Bronchial epithelial cell (primary cell): ENCODE measurements at regions not wholly inside any gene's neighbourhood (a gene's known extent, or its start where the extent isn't known, plus 50 kb on each side); places are given as distances from the start of the nearest gene placed in this dataset.

Source experiments
- DNase-seq: peaks from one replicate; pipeline ENCODE4 v3.0.0-alpha.2; 2010; ENCODE audit warnings: low read depth
- FAIRE-seq: peaks from 2 replicates; lab custom pipeline; 2011; peaks lifted over from hg19 to GRCh38; lab: Jason Lieb, UNC
- H3K27me3 ChIP-seq: 2 replicates; pipeline ENCODE4 v1.5.1; 2011; ENCODE audit warnings: low read length; ENCODE audit not compliant: control insufficient read depth, insufficient read depth
- H3K36me3 ChIP-seq: 2 replicates; pipeline ENCODE4 v1.5.1; 2011; ENCODE audit warnings: low read length; ENCODE audit not compliant: control insufficient read depth, insufficient read depth
- H3K4me3 ChIP-seq: 2 replicates; pipeline ENCODE4 v1.5.1; 2011; ENCODE audit warnings: mild to moderate bottlenecking, low read depth, low read length, control low read depth
- TF ChIP-seq, protein P1 (sequence below): IDR thresholded peaks from 2 replicates; pipeline ENCODE4 v1.5.1; 2011; ENCODE audit warnings: mild to moderate bottlenecking, moderate library complexity, low read length, control low read depth, inconsistent platforms; ENCODE audit not compliant: insufficient read depth, severe bottlenecking

DNA sequence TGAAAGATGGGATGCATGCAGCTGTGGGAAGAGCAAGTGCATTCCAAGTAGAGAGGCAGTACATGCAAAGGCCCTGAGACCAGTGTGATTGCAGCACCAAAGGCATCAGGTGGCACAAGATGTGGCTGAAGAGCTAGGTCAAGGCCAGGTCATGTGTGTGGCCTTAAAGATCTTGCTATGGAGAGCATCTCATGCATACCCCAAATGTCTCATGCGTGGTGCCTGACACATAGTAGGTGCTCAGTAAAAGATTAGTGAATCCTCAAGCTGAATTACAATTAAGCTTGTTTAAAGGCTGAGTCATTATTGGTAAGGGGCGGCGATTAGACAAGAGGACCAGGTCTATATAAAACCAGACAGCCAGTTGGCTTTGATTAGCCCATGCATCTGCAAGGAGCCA lies 336.6 kb downstream of the FGFR2 start:
- no peak for DNase-seq
- TF ChIP-seq, protein P1, sequence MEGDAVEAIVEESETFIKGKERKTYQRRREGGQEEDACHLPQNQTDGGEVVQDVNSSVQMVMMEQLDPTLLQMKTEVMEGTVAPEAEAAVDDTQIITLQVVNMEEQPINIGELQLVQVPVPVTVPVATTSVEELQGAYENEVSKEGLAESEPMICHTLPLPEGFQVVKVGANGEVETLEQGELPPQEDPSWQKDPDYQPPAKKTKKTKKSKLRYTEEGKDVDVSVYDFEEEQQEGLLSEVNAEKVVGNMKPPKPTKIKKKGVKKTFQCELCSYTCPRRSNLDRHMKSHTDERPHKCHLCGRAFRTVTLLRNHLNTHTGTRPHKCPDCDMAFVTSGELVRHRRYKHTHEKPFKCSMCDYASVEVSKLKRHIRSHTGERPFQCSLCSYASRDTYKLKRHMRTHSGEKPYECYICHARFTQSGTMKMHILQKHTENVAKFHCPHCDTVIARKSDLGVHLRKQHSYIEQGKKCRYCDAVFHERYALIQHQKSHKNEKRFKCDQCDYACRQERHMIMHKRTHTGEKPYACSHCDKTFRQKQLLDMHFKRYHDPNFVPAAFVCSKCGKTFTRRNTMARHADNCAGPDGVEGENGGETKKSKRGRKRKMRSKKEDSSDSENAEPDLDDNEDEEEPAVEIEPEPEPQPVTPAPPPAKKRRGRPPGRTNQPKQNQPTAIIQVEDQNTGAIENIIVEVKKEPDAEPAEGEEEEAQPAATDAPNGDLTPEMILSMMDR = no peak
- H3K27me3 ChIP-seq = no peaks in the 10 kb centered on the region
- no peak for FAIRE-seq
- H3K4me3 ChIP-seq = no peak overlapping the region
- H3K36me3 ChIP-seq = no peaks in the 10 kb centered on the region

DNA sequence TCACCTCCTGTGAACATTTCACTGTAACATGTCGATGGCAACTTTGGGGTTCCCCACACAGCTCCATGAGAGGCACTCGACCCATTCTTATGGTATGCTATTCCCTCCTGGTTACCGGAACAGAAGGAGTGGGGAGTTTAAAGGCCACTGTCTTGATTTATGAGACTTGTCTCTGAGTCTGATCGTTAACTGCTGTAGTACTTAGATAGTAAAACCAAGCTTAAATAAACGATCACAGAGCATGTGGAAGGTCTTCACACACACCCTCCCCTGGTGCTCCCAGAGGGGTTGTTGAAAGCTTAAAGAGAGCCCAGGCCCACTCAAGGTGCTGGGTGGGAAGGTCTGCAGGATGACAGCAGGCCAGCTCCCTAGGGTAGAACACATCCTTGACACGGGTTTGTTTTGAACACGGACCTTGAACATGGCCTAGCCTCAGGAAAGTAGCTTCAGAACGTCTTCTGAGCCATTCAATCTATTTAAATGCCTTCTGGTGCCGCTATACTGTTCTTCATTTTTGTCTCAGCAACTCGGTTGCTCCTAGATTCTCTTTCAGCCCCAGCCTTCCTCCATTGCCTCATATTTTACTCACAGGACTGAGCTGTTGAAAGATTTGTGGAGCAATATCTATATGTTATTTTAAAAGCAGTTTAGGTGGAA lies 335.3 kb downstream of the FGFR2 start:
- TF ChIP-seq, protein P1 = no peak
- FAIRE-seq (no peak), DNase-seq (peak; percentile 36)
- Histone ChIP-seq H3K36me3 (no peaks in the 10 kb centered on the region), H3K4me3 (no peak overlapping the region), H3K27me3 (no peaks in the 10 kb centered on the region)

DNA sequence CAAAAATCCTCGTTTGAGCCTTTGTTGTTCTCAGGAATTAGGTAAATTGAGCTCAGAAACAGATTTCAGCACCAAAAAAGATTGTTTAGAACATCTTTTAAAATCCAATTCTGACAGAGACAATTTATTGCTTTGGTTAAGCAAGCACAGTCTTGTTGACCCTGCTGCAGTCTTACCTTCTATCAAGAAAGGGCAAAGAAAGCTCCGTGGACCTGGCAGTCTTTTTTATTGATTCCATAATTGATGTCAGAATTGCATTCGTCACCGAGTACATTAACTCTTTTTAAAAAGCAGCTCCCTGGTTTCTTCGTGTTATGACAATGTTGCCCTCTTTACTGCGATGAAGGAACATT lies 334.8 kb downstream of the FGFR2 start:
- DNase-seq = no peak
- TF ChIP-seq, protein P1 = no peak
- Histone ChIP-seq H3K4me3 (no peak overlapping the region), H3K27me3 (no peaks in the 10 kb centered on the region), H3K36me3 (no peaks in the 10 kb centered on the region)
- no peak for FAIRE-seq

DNA sequence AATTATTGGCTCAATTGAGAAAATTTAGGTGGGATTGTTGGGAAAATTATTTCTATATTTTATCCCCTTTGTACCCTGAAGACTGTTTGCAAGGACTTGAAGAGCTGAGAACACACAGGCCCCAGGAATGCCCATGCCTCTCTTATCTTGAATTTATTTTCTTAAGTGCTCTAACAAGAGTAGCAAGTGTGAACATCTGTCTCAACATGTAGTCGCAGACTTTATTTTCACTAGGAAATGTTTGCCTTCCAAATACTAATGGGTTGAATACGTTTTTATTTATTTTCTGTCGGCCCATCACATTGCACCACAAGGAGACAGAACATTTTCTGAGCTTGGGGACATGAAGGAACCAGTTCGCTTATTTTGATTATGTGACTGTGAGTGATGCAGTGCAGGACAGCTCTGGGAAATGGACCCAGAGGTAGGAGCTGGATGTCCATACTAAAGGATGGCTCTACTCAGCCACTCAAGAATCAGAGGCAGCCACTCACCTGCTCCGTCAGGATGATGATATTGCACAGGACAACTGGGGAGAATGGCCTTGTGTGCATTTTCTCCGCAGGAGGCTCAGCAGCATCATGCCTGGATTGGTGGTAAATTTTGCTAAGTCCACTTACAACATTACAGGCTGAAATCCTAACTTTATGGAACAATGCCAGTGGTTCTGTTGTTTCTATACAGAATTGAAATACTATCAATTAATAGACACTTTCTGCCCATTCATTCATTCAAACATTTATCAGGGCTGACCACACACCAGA lies 332.7 kb downstream of the FGFR2 start:
- FAIRE-seq = no peak
- H3K4me3 ChIP-seq = no peak overlapping the region
- no peaks in the 10 kb centered on the region for H3K36me3 ChIP-seq
- DNase-seq = peak; percentile 56
- H3K27me3 ChIP-seq = no peaks in the 10 kb centered on the region
- TF ChIP-seq, protein P1 = no peak

DNA sequence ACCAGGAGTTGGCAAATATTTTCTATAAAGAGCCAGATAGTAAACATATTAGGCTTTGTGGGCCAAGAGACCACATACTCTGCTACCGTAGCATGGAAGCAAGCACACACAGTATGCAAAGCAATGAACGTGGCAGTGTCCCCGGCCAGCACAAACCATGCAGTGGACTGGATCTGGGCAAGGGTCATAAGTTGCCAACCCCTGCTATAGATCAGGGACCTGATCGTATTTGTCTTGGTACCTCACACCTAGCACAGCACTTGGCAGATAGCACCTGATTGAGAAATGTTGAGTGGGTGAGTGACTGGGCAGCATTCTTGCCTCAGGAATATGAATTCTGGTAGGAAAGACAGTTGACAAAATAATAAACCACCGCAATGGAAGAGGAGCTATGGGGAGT lies 331.9 kb downstream of the FGFR2 start:
- H3K4me3 ChIP-seq = no peak overlapping the region
- FAIRE-seq (no peak), DNase-seq (peak; percentile 8)
- no peaks in the 10 kb centered on the region for H3K27me3 ChIP-seq
- H3K36me3 ChIP-seq = no peaks in the 10 kb centered on the region
- TF ChIP-seq, protein P1 = no peak
